Activated T-cell treated with anti-CD3 and anti-CD28 coated beads, Interleukin-2, amount 50 U/mL, for 1 hour (primary cell): ENCODE measurements at regions not wholly inside any gene's neighbourhood (a gene's known extent, or its start where the extent isn't known, plus 50 kb on each side); places are given as distances from the start of the nearest gene placed in this dataset.

Experiments used
- DNase-seq: peaks from one replicate; pipeline ENCODE4 v3.0.0-alpha.2; 2020

GRCh38 chr2:26530696-26531095 lies 52.8 kb upstream of the OTOF start:
- peak; percentile 4 for DNase-seq

GRCh38 chr2:26530240-26530540 lies 52.3 kb upstream of the OTOF start:
- DNase-seq = no peak

GRCh38 chr2:26529406-26530239 lies 51.7 kb upstream of the OTOF start:
- DNase-seq = no peak

GRCh38 chr2:26528836-26529235 lies 50.9 kb upstream of the OTOF start:
- peak; percentile 8 for DNase-seq

- peak; percentile 6 for DNase-seq
These were observed 50.0 kb upstream of the OTOF start for GRCh38 chr2:26527726-26528585.
